GM23338 (cell line): ENCODE measurements at regions not wholly inside any gene's neighbourhood (a gene's known extent, or its start where the extent isn't known, plus 50 kb on each side); places are given as distances from the start of the nearest gene placed in this dataset.

ENCODE experiments used
- ATAC-seq: fragments of 200-7000 bp; cut with Tn5 transposase; 3 replicates; pipeline ENCODE4 v1.9.1; 2020
- DNase-seq: peaks from one replicate; pipeline ENCODE4 v3.0.0-alpha.2; 2015; ENCODE audit warnings: low spot score
- H2AFZ ChIP-seq: fragments of 200-600 bp; sonication (generic); 2 replicates; pipeline ENCODE4 v1.8.0; 2016; ENCODE audit warnings: antibody characterized with exemption, mild to moderate bottlenecking, moderate library complexity
- H3F3A ChIP-seq: fragments of 200-600 bp; sonication (generic); replicated peaks from 2 replicates; pipeline ENCODE4 v1.8.0; 2017; ENCODE audit warnings: antibody characterized with exemption, mixed run types, low read depth
- H3K27ac ChIP-seq: fragments of 200-600 bp; sonication (generic); 2 replicates; pipeline ENCODE4 v1.6.1; 2016; ENCODE audit warnings: low read depth
- H3K27me3 ChIP-seq: fragments of 200-600 bp; sonication (generic); 2 replicates; pipeline ENCODE4 v1.8.0; 2016; ENCODE audit warnings: mild to moderate bottlenecking, mixed run types, moderate library complexity; ENCODE audit not compliant: insufficient read depth
- H3K36me3 ChIP-seq: fragments of 200-600 bp; sonication (generic); 2 replicates; pipeline ENCODE4 v1.8.0; 2016; ENCODE audit warnings: mild to moderate bottlenecking; ENCODE audit not compliant: insufficient read depth
- H3K4me1 ChIP-seq: fragments of 200-600 bp; sonication (generic); 2 replicates; pipeline ENCODE4 v1.8.0; 2016; ENCODE audit warnings: mild to moderate bottlenecking, moderate library complexity; ENCODE audit not compliant: insufficient read depth
- H3K4me2 ChIP-seq: fragments of 200-600 bp; sonication (generic); 2 replicates; pipeline ENCODE4 v1.7.1; 2017; ENCODE audit warnings: mixed run types
- H3K4me3 ChIP-seq: fragments of 200-600 bp; sonication (generic); 2 replicates; pipeline ENCODE4 v1.6.1; 2016; ENCODE audit warnings: mixed run types
- H3K79me2 ChIP-seq: fragments of 200-600 bp; sonication (generic); replicated peaks from 2 replicates; pipeline ENCODE4 v1.8.0; 2017; ENCODE audit warnings: mild to moderate bottlenecking; ENCODE audit not compliant: insufficient read depth
- H3K9me2 ChIP-seq: fragments of 200-600 bp; sonication (generic); 2 replicates; pipeline ENCODE4 v1.8.0; 2017; ENCODE audit not compliant: insufficient read depth
- H4K20me1 ChIP-seq: fragments of 200-600 bp; sonication (generic); replicated peaks from 2 replicates; pipeline ENCODE4 v1.8.0; 2017; ENCODE audit warnings: mild to moderate bottlenecking; ENCODE audit not compliant: insufficient read depth
- H3K27ac Mint-ChIP-seq: 2 replicates; pipeline ENCODE4 v1.8.0; 2020; ENCODE audit warnings: inconsistent platforms, mild to moderate bottlenecking, moderate library complexity, mixed read lengths
- H3K27me3 Mint-ChIP-seq: 3 replicates; pipeline ENCODE4 v1.8.0; 2022; ENCODE audit warnings: low read depth, mild to moderate bottlenecking, moderate library complexity, mixed read lengths, inconsistent platforms; ENCODE audit not compliant: insufficient read depth, poor library complexity
- H3K36me3 Mint-ChIP-seq: 3 replicates; pipeline ENCODE4 v1.8.0; 2021; ENCODE audit warnings: low read depth, mild to moderate bottlenecking, inconsistent platforms, moderate library complexity, mixed read lengths
- H3K4me1 Mint-ChIP-seq: 3 replicates; pipeline ENCODE4 v1.8.0; 2020; ENCODE audit warnings: mild to moderate bottlenecking, inconsistent platforms, mixed read lengths
- H3K4me3 Mint-ChIP-seq: 3 replicates; pipeline ENCODE4 v1.8.0; 2021; ENCODE audit warnings: moderate library complexity, mild to moderate bottlenecking, inconsistent platforms, mixed read lengths
- H3K9me3 Mint-ChIP-seq: 3 replicates; pipeline ENCODE4 v1.8.0; 2020; ENCODE audit warnings: moderate library complexity, mild to moderate bottlenecking, inconsistent platforms, mixed read lengths
- CREB1 ChIP-seq: fragments of 250-450 bp; sonication (Bioruptor Pico); IDR thresholded peaks from 2 replicates; pipeline ENCODE4 v1.5.0; 2020; ENCODE audit warnings: low read depth, mild to moderate bottlenecking, moderate library complexity
- CTCF ChIP-seq, 2 experiments: fragments of 200-600 bp in 1 of 2; sonication (generic) in 1 of 2; conservative IDR thresholded peaks; 2 replicates each; pipeline versions ENCODE4 v1.5.1 to v1.6.1; 2016 to 2017; ENCODE audit warnings: antibody characterized with exemption in 2 of 2, low read depth in 2 of 2, mild to moderate bottlenecking in 2 of 2, moderate library complexity in 1 of 2
- EZH2 ChIP-seq: fragments of 200-600 bp; sonication (generic); IDR thresholded peaks from one replicate; pipeline ENCODE4 v1.8.0; 2017; ENCODE audit warnings: antibody characterized with exemption, mild to moderate bottlenecking, low read depth; ENCODE audit not compliant: unreplicated experiment
- EZH2phosphoT487 ChIP-seq: fragments of 200-600 bp; sonication (generic); IDR thresholded peaks from one replicate; pipeline ENCODE4 v1.8.1; 2018; ENCODE audit warnings: antibody characterized with exemption; ENCODE audit not compliant: unreplicated experiment
- JUNB ChIP-seq: IDR thresholded peaks from one replicate; pipeline ENCODE4 v1.6.1; 2016; ENCODE audit warnings: antibody characterized with exemption; ENCODE audit not compliant: unreplicated experiment
- NANOG ChIP-seq: IDR thresholded peaks from 2 replicates; pipeline ENCODE4 v1.6.1; 2016; ENCODE audit warnings: antibody characterized with exemption, borderline replicate concordance
- POLR2AphosphoS5 ChIP-seq: IDR thresholded peaks from 2 replicates; pipeline ENCODE4 v1.6.1; 2016; ENCODE audit warnings: antibody characterized with exemption, low read depth
- REST ChIP-seq: IDR thresholded peaks from one replicate; pipeline ENCODE4 v1.6.1; 2018; ENCODE audit warnings: antibody characterized with exemption; ENCODE audit not compliant: unreplicated experiment
- STAT1 ChIP-seq: IDR thresholded peaks from one replicate; pipeline ENCODE4 v1.6.1; 2016; ENCODE audit warnings: antibody characterized with exemption; ENCODE audit not compliant: unreplicated experiment
- ZNF114 ChIP-seq: fragments of 250-450 bp; sonication (Bioruptor Pico); IDR thresholded peaks from 2 replicates; pipeline ENCODE4 v1.5.0; 2020; ENCODE audit warnings: mild to moderate bottlenecking, moderate library complexity
- ZNF331 ChIP-seq: fragments of 250-450 bp; sonication (Bioruptor Pico); IDR thresholded peaks from 2 replicates; pipeline ENCODE4 v1.5.0; 2020; ENCODE audit warnings: low read depth, mild to moderate bottlenecking, moderate library complexity
- ZNF462 ChIP-seq: fragments of 250-450 bp; sonication (Bioruptor Pico); IDR thresholded peaks from 2 replicates; pipeline ENCODE4 v1.5.0; 2020; ENCODE audit warnings: mild to moderate bottlenecking, moderate library complexity
- TF ChIP-seq, protein P1 (sequence below): IDR thresholded peaks from 2 replicates; pipeline ENCODE4 v1.6.1; 2016; ENCODE audit warnings: antibody characterized with exemption

DNA sequence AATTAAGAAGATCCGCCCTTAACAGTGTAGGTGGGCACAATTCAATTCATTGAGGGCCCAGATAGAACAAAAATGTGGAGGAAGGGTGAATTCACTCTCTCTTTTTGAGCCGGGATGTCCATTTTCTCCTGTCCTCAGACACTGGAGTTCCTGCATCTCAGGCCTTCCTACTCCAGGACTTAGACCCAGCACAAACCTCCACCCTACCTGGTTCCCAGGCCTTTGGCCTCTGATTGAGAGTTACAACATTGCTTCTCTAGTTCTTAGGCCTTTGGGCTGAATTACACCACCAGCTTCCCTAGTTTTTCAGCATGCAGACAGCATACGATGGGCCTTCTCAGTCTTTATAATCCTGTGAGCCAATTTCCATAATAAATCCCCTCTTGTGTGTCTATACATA is 87.8 kb upstream of the TMEM17 start:
- H3K9me3 Mint-ChIP-seq, result no peaks in the 10 kb centered on the region
- no peak for ATAC-seq

More for the DNA sequence above, 87.8 kb upstream of the TMEM17 start:
- no peak overlapping the region for H3K4me3 ChIP-seq
- no peaks in the 10 kb centered on the region for H4K20me1 ChIP-seq
- no peak overlapping the region for H3K27ac Mint-ChIP-seq
- H3K4me1 Mint-ChIP-seq, result peaks cover 11% of the 10 kb centered on the region
- peaks cover 11% of the 10 kb centered on the region for H3K9me2 ChIP-seq
- no peak overlapping the region for H3K4me3 Mint-ChIP-seq
- H3K79me2 ChIP-seq, result no peaks in the 10 kb centered on the region
- no peak overlapping the region for H3K27ac ChIP-seq
- H3K36me3 ChIP-seq, result no peaks in the 10 kb centered on the region
- TF ChIP-seq CREB1 (CRISPR knock-in tag) (no peak), ZNF462 (CRISPR knock-in tag) (no peak), NANOG (no peak), STAT1 (no peak), ZNF114 (CRISPR knock-in tag) (no peak), EZH2phosphoT487 (no peak), ZNF331 (CRISPR knock-in tag) (no peak), EZH2 (no peak), CTCF (conservative IDR thresholded peaks at IDR 0.05; ENCODE audit: low read depth in 2 of 2) (no peak), POLR2AphosphoS5 (no peak), REST (no peak), JUNB (no peak)
- TF ChIP-seq, protein P1, sequence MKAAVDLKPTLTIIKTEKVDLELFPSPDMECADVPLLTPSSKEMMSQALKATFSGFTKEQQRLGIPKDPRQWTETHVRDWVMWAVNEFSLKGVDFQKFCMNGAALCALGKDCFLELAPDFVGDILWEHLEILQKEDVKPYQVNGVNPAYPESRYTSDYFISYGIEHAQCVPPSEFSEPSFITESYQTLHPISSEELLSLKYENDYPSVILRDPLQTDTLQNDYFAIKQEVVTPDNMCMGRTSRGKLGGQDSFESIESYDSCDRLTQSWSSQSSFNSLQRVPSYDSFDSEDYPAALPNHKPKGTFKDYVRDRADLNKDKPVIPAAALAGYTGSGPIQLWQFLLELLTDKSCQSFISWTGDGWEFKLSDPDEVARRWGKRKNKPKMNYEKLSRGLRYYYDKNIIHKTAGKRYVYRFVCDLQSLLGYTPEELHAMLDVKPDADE, result no peak
- no peaks in the 10 kb centered on the region for H3K27me3 ChIP-seq
- peaks cover 9% of the 10 kb centered on the region; the same call in 1 of the 2 replicates for H3K4me1 ChIP-seq
- H3F3A ChIP-seq, result no peaks in the 10 kb centered on the region
- H2AFZ ChIP-seq, result no peak overlapping the region
- no peak for DNase-seq
- H3K4me2 ChIP-seq, result no peak overlapping the region
- no peaks in the 10 kb centered on the region for H3K27me3 Mint-ChIP-seq
- H3K36me3 Mint-ChIP-seq, result no peaks in the 10 kb centered on the region
